GM12864 (cell line): ENCODE measurements at regions not wholly inside any gene's neighbourhood (a gene's known extent, or its start where the extent isn't known, plus 50 kb on each side); places are given as distances from the start of the nearest gene placed in this dataset.

ENCODE experiments used
- DNase-seq: peaks from one replicate; pipeline ENCODE4 v3.0.0-alpha.2; 2011; ENCODE audit warnings: low read depth
- H3K4me3 ChIP-seq: 2 replicates; pipeline ENCODE4 v1.5.1; 2011; ENCODE audit warnings: mild to moderate bottlenecking, low read depth, low read length, control low read depth
- CTCF ChIP-seq: IDR thresholded peaks from 2 replicates; pipeline ENCODE4 v1.5.1; 2011; ENCODE audit warnings: low read depth, mild to moderate bottlenecking, moderate library complexity, low read length, control low read depth, inconsistent platforms; ENCODE audit errors: missing control alignments

- TF ChIP-seq CTCF: no peak
- DNase-seq: no peak
These were observed 104.4 kb upstream of the ZBTB20 start for GRCh38 chr3:115251509-115251908.

GRCh38 chr3:115252679-115253078, 105.6 kb upstream of the ZBTB20 start:
- TF ChIP-seq CTCF: no peak

More at GRCh38 chr3:115251509-115251908, 104.4 kb upstream of the ZBTB20 start:
- H3K4me3 ChIP-seq: no peak overlapping the region

GRCh38 chr3:115254492-115255196, 107.6 kb upstream of the ZBTB20 start:
- H3K4me3 ChIP-seq: no peak overlapping the region
- DNase-seq: no peak
- no peak for TF ChIP-seq CTCF

More at GRCh38 chr3:115252679-115253078, 105.6 kb upstream of the ZBTB20 start:
- no peak overlapping the region for H3K4me3 ChIP-seq
- DNase-seq: no peak

GRCh38 chr3:115255197-115255585, 108.1 kb upstream of the ZBTB20 start:
- no peak for DNase-seq
- TF ChIP-seq CTCF: no peak
- no peak overlapping the region for H3K4me3 ChIP-seq

GRCh38 chr3:115270849-115271248, 123.8 kb upstream of the ZBTB20 start:
- H3K4me3 ChIP-seq: no peak overlapping the region
- no peak for DNase-seq
- TF ChIP-seq CTCF: no peak

- H3K4me3 ChIP-seq: no peak overlapping the region
- no peak for TF ChIP-seq CTCF
- no peak for DNase-seq
These were observed 125.1 kb upstream of the ZBTB20 start for GRCh38 chr3:115272036-115272824.
